Tibial nerve (tissue), 4 donors: ENCODE measurements at regions not wholly inside any gene's neighbourhood (a gene's known extent, or its start where the extent isn't known, plus 50 kb on each side); places are given as distances from the start of the nearest gene placed in this dataset.

Experiments
- EP300 ChIP-seq, 2 donors: sonication (generic); formaldehyde crosslinking; IDR thresholded peaks; one replicate each; pipeline ENCODE4 v1.6.1; 2017; ENCODE audit warnings: antibody characterized with exemption in 2 of 2, mild to moderate bottlenecking in 1 of 2
- TF ChIP-seq, protein P1 (sequence below), 5 experiments: fragments of 200-600 bp in 3 of 5; fragments of 450-650 bp in 2 of 5; sonication (generic) in 3 of 5; IDR thresholded peaks; one replicate each; pipeline ENCODE4 v1.5.1; 2016 to 2019; ENCODE audit warnings: antibody characterized with exemption in 5 of 5, mild to moderate bottlenecking in 3 of 5, moderate library complexity in 2 of 5

DNA sequence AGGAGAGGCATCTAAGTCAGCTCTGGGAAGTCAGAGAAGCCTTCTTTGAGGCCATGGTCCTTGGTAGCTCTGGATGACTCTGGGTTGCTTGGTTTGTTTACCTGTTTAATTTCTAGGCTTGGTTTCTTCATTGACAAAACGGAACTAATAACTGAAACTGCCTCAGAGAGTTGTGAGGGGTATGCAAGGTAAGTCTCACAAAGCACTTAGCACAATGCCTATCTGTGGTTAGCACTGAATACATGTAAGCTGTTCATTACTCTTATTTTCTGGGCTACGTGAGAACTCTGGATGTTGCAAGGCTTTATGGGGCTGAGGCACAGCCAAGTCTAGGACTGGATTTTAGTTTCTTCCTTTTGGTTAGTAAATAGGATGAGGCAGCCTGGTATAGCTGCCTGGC, 225.8 kb upstream of the NCAM1 start:
- TF ChIP-seq, protein P1, sequence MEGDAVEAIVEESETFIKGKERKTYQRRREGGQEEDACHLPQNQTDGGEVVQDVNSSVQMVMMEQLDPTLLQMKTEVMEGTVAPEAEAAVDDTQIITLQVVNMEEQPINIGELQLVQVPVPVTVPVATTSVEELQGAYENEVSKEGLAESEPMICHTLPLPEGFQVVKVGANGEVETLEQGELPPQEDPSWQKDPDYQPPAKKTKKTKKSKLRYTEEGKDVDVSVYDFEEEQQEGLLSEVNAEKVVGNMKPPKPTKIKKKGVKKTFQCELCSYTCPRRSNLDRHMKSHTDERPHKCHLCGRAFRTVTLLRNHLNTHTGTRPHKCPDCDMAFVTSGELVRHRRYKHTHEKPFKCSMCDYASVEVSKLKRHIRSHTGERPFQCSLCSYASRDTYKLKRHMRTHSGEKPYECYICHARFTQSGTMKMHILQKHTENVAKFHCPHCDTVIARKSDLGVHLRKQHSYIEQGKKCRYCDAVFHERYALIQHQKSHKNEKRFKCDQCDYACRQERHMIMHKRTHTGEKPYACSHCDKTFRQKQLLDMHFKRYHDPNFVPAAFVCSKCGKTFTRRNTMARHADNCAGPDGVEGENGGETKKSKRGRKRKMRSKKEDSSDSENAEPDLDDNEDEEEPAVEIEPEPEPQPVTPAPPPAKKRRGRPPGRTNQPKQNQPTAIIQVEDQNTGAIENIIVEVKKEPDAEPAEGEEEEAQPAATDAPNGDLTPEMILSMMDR (IDR thresholded peaks at IDR 0.05), result no peak
- TF ChIP-seq EP300 (IDR thresholded peaks at IDR 0.05), result no peak
